GM21390 (cell line): ENCODE measurements at regions not wholly inside any gene's neighbourhood (a gene's known extent, or its start where the extent isn't known, plus 50 kb on each side); places are given as distances from the start of the nearest gene placed in this dataset.
A peak's percentile ranks its signal among the peaks of the same experiment; 100 is the strongest.
"Not testable (repeated sequence)": the region's sequence is repeated elsewhere in the genome, so short reads cannot be mapped to it uniquely, and the experiment has no call there.

ENCODE experiments used
- ATAC-seq: cut with Tn5 transposase; IDR thresholded peaks from one replicate; pipeline ENCODE4 v1.9.1; 2021; ENCODE audit not compliant: unreplicated experiment

DNA sequence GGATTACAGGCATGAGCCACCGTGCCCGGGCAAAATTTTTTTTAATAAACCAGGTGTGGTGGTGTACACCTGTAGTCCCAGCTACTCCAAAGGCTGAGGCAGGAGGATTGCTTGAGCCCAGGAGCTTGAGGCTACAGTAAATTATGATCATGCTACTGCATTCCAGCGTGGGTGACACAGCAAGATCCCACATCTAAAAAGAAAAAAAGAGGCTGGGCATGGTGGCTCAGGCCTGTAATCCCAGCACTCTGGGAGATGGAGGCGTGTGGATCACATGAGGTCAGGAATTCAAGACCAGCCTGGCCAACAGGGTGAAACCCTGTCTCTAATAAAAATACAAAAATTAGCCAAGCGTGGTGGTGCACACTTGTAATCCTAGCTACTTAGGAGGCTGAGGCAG, 125.6 kb downstream of the ZNF281 start:
- ATAC-seq = not testable (repeated sequence)

DNA sequence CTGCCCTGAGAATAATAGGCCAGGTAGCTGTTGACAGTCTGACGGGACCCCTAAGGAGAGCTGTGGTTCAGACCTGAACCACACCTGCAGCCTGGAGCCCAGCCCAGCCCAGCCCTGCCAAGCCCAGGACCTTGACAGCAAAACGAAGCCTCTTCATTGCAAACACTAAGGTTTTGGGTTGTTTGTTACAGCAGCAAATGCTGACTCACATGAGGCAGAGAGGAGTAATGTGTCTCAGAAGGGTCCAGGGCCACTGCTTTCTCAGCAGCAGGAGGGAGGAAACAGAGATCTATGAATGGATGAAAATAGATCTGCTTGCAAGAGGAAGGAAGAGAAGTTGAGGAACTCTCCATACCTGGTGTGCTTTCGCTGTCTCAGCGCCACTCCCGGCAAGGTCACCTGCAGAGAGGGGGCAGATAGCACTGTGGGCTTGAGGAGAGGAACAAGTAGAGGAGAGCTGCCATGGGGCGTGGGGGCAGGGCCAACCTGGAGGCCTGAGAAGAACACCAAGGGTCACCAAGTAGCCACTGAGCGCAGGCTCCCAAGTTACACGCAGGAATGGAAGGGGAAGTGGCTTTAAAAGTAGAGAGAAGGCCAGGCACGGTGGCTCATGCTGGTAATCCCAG, 127.2 kb downstream of the ZNF281 start:
- no peak for ATAC-seq

- ATAC-seq = no peak
These were observed 128.5 kb downstream of the ZNF281 start for GRCh38 chr1:200281201-200281835.

DNA sequence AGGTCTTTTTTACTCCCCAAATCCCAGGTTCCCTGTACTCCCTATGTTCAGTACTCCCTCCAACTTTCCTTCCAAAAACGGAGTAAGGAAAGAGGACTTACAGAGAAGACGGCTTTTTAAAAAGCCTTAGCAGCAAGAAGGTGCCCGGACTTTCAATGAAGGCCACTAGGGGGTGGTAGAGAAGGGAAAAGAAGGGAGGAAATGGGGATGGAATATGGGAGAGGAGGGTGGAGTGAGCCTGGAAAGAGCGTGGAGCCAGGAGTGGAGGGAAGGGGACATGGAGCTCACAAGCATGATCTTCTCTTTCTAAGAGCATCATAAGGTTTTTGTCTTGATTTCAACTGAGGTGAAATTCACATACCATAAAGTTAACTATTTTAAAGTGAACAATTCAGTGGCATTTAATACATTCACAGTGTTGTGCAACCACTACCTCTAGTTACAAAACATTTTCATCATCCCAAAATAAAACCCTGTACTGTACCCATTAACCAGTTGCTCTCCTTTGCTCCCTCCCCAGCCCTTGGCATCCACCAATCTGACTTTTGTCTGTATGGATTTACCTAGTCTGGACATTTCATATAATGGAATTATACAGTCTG, 129.9 kb downstream of the ZNF281 start:
- no peak for ATAC-seq

GRCh38 chr1:200275816-200276453, 133.9 kb downstream of the ZNF281 start:
- ATAC-seq = no peak

GRCh38 chr1:200275415-200275814, 134.4 kb downstream of the ZNF281 start:
- ATAC-seq = no peak

- no peak for ATAC-seq
These were observed 135.7 kb downstream of the ZNF281 start for GRCh38 chr1:200274116-200274515.

DNA sequence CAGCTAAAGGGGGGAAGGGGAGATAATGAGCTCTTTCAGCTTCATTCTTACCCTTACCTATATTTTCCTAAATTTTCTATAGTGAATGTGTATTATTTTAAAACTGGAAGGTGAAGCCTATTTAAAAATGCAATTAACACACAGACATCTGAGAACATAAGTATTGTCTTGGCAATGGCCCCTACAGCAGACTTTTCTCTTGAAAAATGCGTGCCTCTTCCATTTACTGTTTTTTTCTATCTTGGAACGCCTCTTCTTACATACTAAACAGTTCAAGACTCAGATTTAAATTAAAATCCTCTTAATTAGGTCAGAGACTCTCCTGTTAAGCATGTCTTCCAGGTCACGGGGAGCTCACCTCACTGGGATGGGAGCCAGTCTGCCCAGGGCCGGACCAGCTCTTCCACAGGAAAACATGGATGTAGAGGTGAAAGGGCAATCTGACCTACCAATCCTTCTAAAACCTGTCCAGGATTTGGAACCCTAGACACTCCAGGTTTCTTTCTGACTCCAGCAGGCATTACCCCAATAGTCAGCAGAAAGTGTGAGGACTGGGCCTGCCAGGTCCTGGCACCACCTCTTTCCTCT, 137.3 kb downstream of the ZNF281 start:
- ATAC-seq = no peak

DNA sequence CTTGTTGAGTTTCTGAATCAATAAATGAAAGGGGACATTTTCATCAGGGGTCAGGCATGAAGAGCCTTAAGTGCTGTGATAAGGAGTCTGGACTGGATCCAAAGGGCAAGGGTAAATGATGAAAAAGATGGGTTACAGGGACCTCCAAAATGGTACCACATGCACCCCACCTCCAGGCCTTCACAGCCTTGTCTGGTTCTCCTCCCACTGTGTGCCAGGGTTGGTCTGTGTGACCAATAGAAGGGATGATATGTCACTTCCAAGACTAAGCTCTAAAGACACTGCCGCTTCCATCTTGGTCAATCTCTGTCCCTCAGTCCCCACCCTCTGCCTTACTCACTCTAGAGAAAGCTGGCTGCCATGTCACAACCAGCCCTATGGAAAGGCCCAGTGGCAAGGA, 140.6 kb downstream of the ZNF281 start:
- no peak for ATAC-seq

- no peak for ATAC-seq
These were observed 141.9 kb downstream of the ZNF281 start for GRCh38 chr1:200267937-200268336.

- no peak for ATAC-seq
These were observed 142.4 kb downstream of the ZNF281 start for GRCh38 chr1:200267458-200267857.

GRCh38 chr1:200266871-200267270, 143.0 kb downstream of the ZNF281 start:
- ATAC-seq = no peak

- ATAC-seq = no peak
These were observed 144.0 kb downstream of the ZNF281 start for GRCh38 chr1:200265881-200266280.

DNA sequence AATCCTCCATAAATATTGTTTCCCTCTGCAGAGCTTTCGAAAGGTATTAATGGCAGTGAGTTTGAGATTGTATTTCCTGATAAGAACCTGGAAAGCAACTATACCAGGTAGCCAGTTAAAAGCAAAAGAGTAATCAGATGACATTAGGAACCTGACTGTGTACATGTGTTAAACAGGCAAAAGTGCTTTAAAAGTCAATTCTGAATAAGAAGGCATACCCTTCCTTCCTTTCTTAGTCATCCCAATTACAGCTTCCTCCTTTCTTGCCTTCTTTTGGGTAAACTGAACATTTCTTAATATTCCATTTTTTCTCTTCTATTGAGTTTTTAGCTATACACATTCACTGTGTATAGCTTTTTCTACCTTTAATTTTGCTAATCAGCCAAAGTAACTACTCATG, 144.7 kb downstream of the ZNF281 start:
- ATAC-seq = no peak

- no peak for ATAC-seq
These were observed 146.6 kb downstream of the ZNF281 start for GRCh38 chr1:200263203-200263602.

- ATAC-seq = peak; percentile 88
These were observed 147.4 kb downstream of the ZNF281 start for GRCh38 chr1:200262326-200262965.

GRCh38 chr1:200260597-200261335, 149.1 kb downstream of the ZNF281 start:
- no peak for ATAC-seq

DNA sequence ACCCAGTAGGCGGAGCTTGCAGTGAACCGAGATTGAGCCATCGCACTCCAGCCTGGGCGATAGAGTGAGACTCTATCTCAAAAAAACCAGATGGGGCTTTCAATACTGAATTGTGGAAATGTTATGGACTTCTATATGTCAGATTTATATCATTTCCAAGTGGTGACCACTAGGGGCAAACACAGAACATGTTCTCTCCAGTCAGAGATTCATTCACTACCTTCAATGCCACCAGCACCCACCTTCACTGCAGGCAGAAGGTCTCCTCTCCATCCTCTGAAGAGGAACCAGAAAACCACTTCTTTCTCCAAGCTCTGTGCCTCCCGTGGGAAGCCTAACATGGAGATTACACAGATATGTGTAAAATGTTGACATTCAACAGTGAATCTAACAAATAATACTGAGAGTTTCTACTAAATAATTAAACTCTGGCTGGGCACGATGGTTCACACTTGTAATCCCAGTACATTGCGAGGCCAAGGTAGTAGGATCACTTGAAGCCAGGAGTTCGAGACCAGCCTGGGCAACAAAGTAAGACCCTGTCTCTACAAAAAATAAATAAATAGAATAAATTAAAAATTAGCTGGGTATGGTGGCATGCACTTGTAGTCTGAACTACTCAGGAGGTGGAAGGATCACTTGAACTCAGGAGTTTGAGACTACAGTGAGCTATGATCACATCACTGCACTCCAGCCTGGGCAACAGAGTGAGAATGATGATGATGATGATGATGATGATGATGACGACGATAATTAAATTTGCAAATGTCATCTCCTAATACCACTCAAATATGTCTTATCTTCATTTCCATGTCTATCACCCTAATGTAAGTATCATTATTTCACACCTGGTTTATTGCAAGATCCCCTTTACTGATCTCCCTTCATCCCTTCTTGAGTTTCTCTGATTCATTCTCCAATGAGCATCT, 151.1 kb downstream of the ZNF281 start:
- peak; percentile 50 for ATAC-seq

DNA sequence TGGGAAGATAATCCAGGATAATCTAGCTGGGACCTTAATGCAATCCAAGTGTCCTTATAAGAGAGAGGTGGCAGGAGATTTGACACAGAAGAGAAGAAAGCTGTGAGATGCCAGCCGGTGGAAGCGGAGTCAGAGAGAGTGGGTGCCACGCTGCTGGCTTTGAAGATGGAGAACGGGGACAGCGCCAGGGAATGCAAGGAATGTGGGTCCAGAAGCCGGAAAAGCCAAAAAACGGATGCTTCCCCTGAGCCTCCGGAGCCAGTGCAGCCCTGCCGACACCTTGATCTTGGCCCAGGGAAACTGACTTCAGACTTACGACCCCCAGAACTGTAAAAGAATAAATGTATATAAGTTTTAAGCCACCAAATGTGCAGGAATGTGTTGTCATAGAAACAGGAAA, 152.6 kb downstream of the ZNF281 start:
- no peak for ATAC-seq
